Uterus (tissue), 3 donors: ENCODE measurements at regions not wholly inside any gene's neighbourhood (a gene's known extent, or its start where the extent isn't known, plus 50 kb on each side); places are given as distances from the start of the nearest gene placed in this dataset.

ENCODE experiments used
- DNase-seq, 2 donors: peaks; one replicate each; pipeline ENCODE4 v3.0.0-alpha.2; 2019 to 2020
- H3K27ac ChIP-seq, 2 donors: fragments of 200-600 bp; sonication (generic); 1 replicate in 1 of 2; 2 replicates in 1 of 2; pipeline ENCODE4 v1.5.1; 2016 to 2018
- H3K27me3 ChIP-seq, 2 donors: fragments of 200-600 bp; sonication (generic); one replicate each; pipeline ENCODE4 v1.5.1; 2018 to 2019; ENCODE audit warnings: control low read depth in 1 of 2
- H3K36me3 ChIP-seq, 2 donors: fragments of 200-600 bp; sonication (generic); one replicate each; pipeline ENCODE4 v1.5.1; 2019; ENCODE audit warnings: control low read depth in 1 of 2
- H3K4me1 ChIP-seq, 2 donors: fragments of 200-600 bp; sonication (generic); one replicate each; pipeline ENCODE4 v1.5.1; 2018 to 2019; ENCODE audit warnings: control low read depth in 1 of 2
- H3K4me3 ChIP-seq, 2 donors: fragments of 200-600 bp; sonication (generic); 1 replicate in 1 of 2; 2 replicates in 1 of 2; pipeline ENCODE4 v1.5.1; 2018 to 2019; ENCODE audit warnings: mild to moderate bottlenecking in 1 of 2
- H3K9me3 ChIP-seq, 2 donors: fragments of 200-600 bp; sonication (generic); one replicate each; pipeline ENCODE4 v1.5.1; 2019; ENCODE audit warnings: control low read depth in 1 of 2
- POLR2A ChIP-seq, 2 donors: fragments of 450-650 bp; IDR thresholded peaks; one replicate each; pipeline ENCODE4 v1.6.1; 2016; ENCODE audit warnings: antibody characterized with exemption in 2 of 2, mild to moderate bottlenecking in 1 of 2, moderate library complexity in 1 of 2
- intact Hi-C: fragments of 100-400 bp; cut with DNase I; formaldehyde crosslinking; loops from one replicate; pipeline ENCODE4 v1.15.1; 2023; ENCODE audit warnings: low total_unique reads
- TF ChIP-seq, protein P1 (sequence below), 4 experiments: fragments of 200-600 bp in 2 of 4; fragments of 450-650 bp in 2 of 4; sonication (generic) in 2 of 4; IDR thresholded peaks; one replicate each; pipeline ENCODE4 v1.5.1; 2016 to 2019; ENCODE audit warnings: antibody characterized with exemption in 4 of 4, mild to moderate bottlenecking in 2 of 4, moderate library complexity in 1 of 4
- donor health status: DM: yes; HTN: yes; CAD: no.

DNA sequence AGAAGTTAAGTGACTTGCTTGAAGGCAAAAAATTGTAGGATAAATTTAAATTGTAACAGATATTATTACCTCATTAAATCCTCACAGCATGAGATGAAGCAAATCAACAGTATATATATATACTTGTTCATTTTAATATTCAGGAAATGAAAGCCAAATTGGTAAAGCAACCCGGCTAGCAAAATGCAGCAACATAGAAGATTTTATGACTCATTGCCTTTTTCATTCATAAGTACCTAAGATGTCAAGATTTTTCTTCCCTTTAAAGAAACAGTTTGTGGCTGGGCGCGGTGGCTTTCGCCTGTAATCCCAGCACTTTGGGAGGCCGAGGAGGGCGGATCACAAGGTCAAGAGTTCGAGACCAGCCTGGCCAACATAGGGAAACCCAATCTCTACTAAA, 190.5 kb upstream of the NRIP1 start:
- Histone ChIP-seq H3K4me1 (no peaks in the 10 kb centered on the region), H3K36me3 (no peaks in the 10 kb centered on the region), H3K9me3 (no peaks in the 10 kb centered on the region), H3K27ac (no peak overlapping the region), H3K4me3 (no peak overlapping the region), H3K27me3 (no peaks in the 10 kb centered on the region)
- intact Hi-C loops: no loop called here
- no peak for TF ChIP-seq POLR2A (IDR thresholded peaks at IDR 0.05)
- TF ChIP-seq, protein P1, sequence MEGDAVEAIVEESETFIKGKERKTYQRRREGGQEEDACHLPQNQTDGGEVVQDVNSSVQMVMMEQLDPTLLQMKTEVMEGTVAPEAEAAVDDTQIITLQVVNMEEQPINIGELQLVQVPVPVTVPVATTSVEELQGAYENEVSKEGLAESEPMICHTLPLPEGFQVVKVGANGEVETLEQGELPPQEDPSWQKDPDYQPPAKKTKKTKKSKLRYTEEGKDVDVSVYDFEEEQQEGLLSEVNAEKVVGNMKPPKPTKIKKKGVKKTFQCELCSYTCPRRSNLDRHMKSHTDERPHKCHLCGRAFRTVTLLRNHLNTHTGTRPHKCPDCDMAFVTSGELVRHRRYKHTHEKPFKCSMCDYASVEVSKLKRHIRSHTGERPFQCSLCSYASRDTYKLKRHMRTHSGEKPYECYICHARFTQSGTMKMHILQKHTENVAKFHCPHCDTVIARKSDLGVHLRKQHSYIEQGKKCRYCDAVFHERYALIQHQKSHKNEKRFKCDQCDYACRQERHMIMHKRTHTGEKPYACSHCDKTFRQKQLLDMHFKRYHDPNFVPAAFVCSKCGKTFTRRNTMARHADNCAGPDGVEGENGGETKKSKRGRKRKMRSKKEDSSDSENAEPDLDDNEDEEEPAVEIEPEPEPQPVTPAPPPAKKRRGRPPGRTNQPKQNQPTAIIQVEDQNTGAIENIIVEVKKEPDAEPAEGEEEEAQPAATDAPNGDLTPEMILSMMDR (IDR thresholded peaks at IDR 0.05): no peak
- no peak for DNase-seq

DNA sequence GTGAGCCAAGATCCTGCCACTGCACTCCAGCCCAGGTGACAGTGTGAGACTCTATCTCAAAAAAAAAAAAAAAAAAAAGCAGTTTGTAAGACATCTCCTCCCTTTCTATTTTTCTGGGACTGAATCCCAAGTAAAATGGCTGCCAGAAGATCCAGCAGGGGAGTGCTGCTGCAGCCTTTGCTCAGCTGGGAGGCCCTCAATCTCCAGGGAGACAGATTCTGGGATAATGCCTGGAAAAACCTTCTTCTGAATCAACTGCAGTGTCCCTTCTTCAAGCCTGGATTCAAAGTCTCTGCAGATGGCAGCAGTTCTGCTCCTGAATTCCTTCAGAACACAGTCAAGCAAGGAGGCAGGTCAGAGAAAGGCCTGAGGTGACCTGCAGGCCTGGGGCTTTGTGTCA, 191.0 kb upstream of the NRIP1 start:
- intact Hi-C loops: no loop called here
- Histone ChIP-seq H3K27me3 (no peaks in the 10 kb centered on the region), H3K4me3 (no peak overlapping the region)

DNA sequence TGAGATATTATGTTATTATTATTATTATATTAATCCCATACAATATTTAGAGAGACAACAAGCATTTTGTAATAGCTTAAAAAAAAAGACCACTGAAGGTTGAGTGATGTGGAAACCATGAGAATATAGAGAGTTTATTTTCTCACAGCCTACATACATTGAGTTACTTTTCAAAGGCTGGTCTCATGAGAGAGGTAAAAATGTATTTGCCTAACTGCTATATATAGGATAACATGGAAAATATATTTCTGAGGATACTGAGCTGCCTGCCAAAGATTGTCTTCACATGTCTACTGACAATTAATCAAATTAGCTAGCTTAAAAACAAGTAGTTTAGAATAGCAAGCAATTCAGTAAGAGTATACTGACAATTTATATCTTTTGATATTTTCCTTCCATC, 192.2 kb upstream of the NRIP1 start:
- no peaks in the 10 kb centered on the region for H3K4me1 ChIP-seq
- H3K4me3 ChIP-seq: no peak overlapping the region
- no peak for TF ChIP-seq POLR2A (IDR thresholded peaks at IDR 0.05)
- TF ChIP-seq, protein P1 (IDR thresholded peaks at IDR 0.05): no peak
- no peaks in the 10 kb centered on the region for H3K36me3 ChIP-seq
- no peaks in the 10 kb centered on the region for H3K9me3 ChIP-seq
- no peaks in the 10 kb centered on the region for H3K27me3 ChIP-seq
- no peak for DNase-seq
- intact Hi-C loops: no loop called here
- H3K27ac ChIP-seq: no peak overlapping the region

More for the DNA sequence above, 191.0 kb upstream of the NRIP1 start:
- Histone ChIP-seq H3K36me3 (no peaks in the 10 kb centered on the region), H3K4me1 (no peaks in the 10 kb centered on the region), H3K9me3 (no peaks in the 10 kb centered on the region), H3K27ac (no peak overlapping the region)
- TF ChIP-seq, protein P1 (IDR thresholded peaks at IDR 0.05): no peak
- no peak for TF ChIP-seq POLR2A (IDR thresholded peaks at IDR 0.05)
- DNase-seq: no peak

DNA sequence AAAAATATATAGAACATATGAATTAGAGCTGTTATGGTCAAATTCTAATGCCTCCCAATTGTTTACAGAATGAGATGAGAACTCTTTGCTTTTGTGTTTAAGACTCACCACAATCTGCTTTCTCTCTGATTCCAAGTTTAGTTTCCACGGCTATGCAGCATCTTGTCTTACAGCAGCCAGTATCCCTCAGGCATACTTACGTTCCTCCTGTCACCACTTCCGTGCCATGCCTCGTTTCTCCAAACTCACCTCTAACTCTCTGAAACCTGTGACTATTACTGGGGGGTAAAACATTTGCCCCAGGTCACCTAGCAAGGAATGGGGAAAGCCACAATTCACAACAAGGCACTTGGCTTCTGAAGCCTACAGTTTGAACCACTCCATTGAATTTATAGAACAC, 192.8 kb upstream of the NRIP1 start:
- no peaks in the 10 kb centered on the region for H3K36me3 ChIP-seq
- H3K27ac ChIP-seq: no peak overlapping the region
- TF ChIP-seq POLR2A (IDR thresholded peaks at IDR 0.05): no peak
- TF ChIP-seq, protein P1 (IDR thresholded peaks at IDR 0.05): no peak
- DNase-seq: no peak
- H3K4me1 ChIP-seq: no peaks in the 10 kb centered on the region
- H3K4me3 ChIP-seq: no peak overlapping the region
- H3K27me3 ChIP-seq: no peaks in the 10 kb centered on the region
- intact Hi-C loops: no loop called here
- no peaks in the 10 kb centered on the region for H3K9me3 ChIP-seq

DNA sequence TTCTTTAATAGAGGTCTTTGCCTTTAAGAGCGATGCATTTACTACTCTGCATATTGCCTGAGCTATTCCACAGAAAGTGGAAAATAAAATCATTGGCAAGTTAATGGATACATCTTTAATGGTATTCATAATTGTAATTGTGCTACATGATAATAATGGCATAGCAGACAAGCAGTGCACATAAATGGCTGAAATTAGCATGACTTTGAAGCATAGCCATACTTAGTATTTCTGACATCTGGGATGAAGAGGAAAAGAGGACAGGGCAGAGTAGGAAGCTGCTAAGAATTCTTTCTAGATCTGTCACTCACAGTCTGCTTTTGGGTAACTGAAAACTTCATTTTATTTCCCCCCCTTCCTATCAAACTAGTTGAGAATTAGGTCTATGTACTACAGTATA, 195.0 kb upstream of the NRIP1 start:
- TF ChIP-seq POLR2A (IDR thresholded peaks at IDR 0.05): no peak
- TF ChIP-seq, protein P1 (IDR thresholded peaks at IDR 0.05): no peak
- H3K36me3 ChIP-seq: no peaks in the 10 kb centered on the region
- no peaks in the 10 kb centered on the region for H3K27me3 ChIP-seq
- H3K4me1 ChIP-seq: no peaks in the 10 kb centered on the region
- intact Hi-C loops: no loop called here
- H3K4me3 ChIP-seq: no peak overlapping the region
- DNase-seq: no peak
- no peaks in the 10 kb centered on the region for H3K9me3 ChIP-seq
- no peak overlapping the region for H3K27ac ChIP-seq
